H1 (cell line): ENCODE measurements at regions not wholly inside any gene's neighbourhood (a gene's known extent, or its start where the extent isn't known, plus 50 kb on each side); places are given as distances from the start of the nearest gene placed in this dataset.

Experiments
- CBX5 ChIP-seq: fragments of 300-800, 300-1000 bp; sonication (generic); IDR thresholded peaks from 2 replicates; pipeline ENCODE4 v1.7.1; 2016; ENCODE audit warnings: antibody characterized with exemption, low read length, low read depth
- KDM4A ChIP-seq: IDR thresholded peaks from one replicate; pipeline ENCODE4 v1.7.1; 2012; ENCODE audit warnings: low read depth, mild to moderate bottlenecking, moderate library complexity, low read length, inconsistent platforms; ENCODE audit not compliant: severe bottlenecking
- SAP30 ChIP-seq: fragments of 300-600 bp; sonication (generic); IDR thresholded peaks from 2 replicates; pipeline ENCODE4 v1.7.1; 2012; ENCODE audit warnings: low read length, moderate library complexity, mild to moderate bottlenecking, inconsistent platforms; ENCODE audit not compliant: insufficient read depth, insufficient replicate concordance
- TCF12 ChIP-seq: IDR thresholded peaks from 2 replicates; pipeline ENCODE4 v1.6.1; 2011; ENCODE audit warnings: low read depth, mild to moderate bottlenecking, low read length

GRCh38 chr2:19488009-19488691 lies 129.7 kb upstream of the OSR1 start (continued):
- TF ChIP-seq KDM4A (no peak), SAP30 (no peak), CBX5 (no peak), TCF12 (no peak)
